HG02885 (cell line): ENCODE measurements at regions not wholly inside any gene's neighbourhood (a gene's known extent, or its start where the extent isn't known, plus 50 kb on each side); places are given as distances from the start of the nearest gene placed in this dataset.
"Not testable (repeated sequence)": the region's sequence is repeated elsewhere in the genome, so short reads cannot be mapped to it uniquely, and the experiment has no call there.

ENCODE experiments used
- ATAC-seq: cut with Tn5 transposase; IDR thresholded peaks from one replicate; pipeline ENCODE4 v1.9.1; 2021; ENCODE audit warnings: mild to moderate bottlenecking; ENCODE audit not compliant: unreplicated experiment, poor library complexity

DNA sequence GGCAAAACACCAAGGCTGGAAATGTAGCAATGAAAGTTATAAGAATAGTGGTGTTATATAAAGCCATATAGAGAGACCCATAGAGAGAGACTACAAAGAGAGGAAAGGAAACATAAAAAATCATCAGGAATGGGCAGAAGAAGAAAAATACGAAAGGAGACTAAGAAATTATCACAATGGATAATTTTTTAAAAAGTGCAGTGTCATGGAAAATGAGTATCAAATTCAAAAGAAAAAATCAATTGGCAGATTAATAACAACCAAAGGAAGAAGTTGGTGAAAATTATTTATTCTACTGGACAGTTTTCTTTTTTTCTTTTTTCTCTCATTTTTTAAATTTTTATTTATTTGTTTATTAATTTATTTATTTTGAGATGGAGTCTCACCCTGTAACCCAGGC, 1488.4 kb upstream of the WWC1 start:
- no peak for ATAC-seq

- ATAC-seq, result not testable (repeated sequence)
Observed at GRCh38 chr5:166804223-166804622, 1487.2 kb upstream of the WWC1 start.

DNA sequence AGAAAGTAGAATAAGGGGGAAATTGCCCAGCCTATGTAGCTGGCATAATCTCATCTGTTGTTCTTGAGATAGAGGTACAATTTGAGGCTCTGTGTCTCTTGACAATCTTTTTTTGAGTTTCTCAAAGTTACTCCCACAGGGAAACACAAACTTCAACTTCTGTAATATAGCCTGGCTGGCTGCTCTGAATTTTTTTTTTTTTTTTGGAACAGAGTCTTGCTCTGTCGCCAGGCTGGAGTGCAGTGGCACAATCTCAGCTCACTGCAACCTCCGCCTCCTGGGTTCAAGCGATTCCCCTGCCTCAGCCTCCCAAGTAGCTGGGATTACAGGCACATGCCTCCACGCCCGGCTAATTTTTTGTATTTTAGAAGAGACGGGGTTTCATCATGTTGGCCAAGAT, 1486.8 kb upstream of the WWC1 start:
- not testable (repeated sequence) for ATAC-seq

DNA sequence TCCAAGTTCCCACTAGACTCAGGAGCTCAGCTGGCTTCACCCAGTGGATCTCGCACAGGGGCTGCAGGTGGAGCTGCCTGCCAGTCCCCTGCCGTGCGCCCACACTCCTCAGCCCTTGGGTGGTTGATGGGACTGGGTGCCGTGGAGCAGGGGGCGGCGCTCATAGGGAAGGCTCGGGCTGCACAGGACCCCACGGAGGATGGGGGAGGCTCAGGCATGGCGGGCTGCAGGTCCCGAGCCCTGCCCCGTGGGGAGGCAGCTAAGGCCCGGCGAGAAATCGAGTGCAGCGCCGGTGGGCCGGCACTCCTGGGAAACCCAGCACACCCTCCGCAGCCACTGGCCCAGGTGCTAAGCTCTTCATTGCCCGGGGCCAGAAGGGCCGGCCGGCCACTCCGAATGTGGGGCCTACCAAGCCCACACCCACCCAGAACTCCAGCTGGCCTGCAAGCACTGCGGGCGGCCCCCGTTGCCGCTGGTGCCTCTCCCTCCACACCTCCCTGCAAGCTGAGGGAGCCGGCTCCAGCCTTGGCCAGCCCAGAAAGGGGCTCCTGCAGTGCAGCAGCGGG, 1481.3 kb upstream of the WWC1 start:
- ATAC-seq, result not testable (repeated sequence)

- no peak for ATAC-seq
Observed at GRCh38 chr5:166810721-166811120, 1480.7 kb upstream of the WWC1 start.

DNA sequence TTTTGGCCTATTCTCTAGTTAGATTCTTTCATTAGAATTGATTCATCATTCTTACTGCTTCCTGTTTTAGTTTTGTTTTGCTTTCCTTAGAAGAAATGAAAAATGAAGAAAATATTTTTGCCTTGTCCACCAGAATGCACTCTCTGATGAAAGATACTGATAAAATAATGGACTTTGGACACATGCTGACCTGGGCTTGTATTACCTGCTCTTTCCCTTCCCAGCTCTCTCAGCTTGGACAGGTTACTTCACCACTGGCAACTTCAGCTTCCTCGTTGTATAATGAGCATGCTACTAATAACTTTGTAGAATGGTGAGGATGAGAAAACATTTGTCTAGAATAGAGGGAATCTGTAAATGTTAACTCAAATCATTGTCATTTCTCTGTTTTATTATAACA, 1468.1 kb upstream of the WWC1 start:
- ATAC-seq, result no peak

- no peak for ATAC-seq
Observed at GRCh38 chr5:166834246-166834645, 1457.2 kb upstream of the WWC1 start.

DNA sequence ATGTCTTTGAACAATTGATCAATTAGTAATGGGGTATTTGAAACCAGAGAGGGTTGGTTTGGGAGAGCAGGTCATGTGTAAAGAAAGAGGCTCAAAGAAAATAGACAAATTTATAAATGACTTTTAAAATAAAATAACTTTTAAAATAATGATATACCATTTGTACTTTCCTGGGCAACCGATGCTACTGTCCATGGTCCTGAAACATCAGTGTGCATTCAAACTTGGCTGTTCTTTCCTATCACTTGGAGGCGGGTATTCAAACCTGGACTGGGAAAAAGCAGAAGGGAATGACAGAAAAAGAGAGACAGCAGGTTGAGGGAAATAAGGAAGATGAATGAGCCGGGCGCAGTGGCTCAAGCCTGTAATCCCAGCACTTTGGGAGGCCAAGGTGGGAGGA, 1446.4 kb upstream of the WWC1 start:
- no peak for ATAC-seq

DNA sequence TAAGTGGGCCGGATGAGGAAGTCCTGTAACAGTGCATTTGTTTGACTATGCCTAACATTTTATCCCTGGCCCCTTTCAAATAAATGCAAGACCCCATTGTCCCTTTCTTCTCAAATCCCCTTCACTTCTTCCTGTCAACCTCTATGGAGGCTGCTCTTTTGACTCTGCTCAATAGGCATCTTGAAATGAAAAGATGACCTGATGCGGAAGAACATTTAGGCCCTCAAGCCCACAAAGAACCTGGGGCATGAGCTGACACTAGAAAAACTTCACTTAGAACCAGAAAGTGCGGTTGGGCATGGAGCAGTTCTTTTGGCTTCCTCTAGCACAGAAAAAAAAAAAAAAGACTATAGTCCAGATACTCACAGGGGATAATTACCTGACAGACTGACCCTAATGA, 1434.7 kb upstream of the WWC1 start:
- ATAC-seq, result no peak

DNA sequence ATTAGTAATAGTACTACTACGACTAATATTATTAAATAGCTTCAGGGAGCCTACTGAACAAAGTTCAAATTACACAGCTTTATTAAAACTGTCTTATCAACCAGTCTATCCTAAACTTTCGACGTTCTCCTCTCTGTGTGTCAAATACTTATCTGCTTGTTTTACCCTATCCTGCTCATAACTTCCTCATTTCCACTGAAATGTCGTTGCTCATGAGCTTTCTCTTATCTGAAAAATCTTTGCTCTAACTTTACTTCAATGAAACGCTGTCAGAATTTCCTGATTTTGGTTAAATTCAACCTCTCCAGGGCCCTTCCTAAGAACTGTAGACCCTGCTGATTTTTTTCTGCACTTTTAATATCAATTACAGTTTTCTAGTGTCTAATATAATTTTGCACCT, 1431.0 kb upstream of the WWC1 start:
- no peak for ATAC-seq

- no peak for ATAC-seq
Observed at GRCh38 chr5:166862581-166862980, 1428.9 kb upstream of the WWC1 start.

- no peak for ATAC-seq
Observed at GRCh38 chr5:166865206-166865605, 1426.2 kb upstream of the WWC1 start.

DNA sequence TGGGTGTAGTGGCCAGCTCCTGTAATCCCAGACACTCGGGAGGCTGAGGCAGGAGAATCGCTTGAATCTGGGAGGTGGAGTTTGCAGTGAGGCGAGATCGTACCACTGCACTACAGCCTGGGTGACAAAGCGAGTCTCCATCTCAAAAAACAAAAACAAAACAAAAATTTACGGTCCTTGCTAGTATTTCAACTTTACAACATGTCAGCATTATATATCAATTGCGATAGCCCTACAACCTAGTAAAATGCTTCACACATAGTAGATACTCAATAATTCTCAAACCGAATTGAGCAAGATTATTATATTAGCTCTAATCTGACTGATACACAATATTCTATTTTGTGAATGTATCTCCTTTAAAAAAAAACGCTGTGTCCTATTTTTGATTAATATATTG, 1411.0 kb upstream of the WWC1 start:
- no peak for ATAC-seq

GRCh38 chr5:166881802-166882201, 1409.6 kb upstream of the WWC1 start:
- no peak for ATAC-seq

DNA sequence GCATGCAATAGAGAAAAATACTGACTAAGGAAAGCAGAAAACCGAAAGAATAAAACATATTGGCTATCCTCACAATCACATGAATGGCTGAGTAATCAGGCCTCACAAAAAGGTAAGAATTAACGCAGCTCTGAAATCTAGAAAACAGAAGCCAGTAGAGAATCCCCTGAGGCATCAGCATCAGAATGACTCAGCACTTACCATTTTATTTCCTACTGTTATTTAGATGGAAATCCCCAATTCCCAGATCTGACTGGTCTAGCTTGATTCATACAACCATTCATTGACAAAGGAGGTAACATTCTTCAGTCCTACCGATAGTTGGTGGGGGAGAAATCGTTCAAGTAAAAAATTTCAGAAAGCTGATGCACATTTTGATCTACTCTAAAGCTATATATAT, 1408.4 kb upstream of the WWC1 start:
- no peak for ATAC-seq

DNA sequence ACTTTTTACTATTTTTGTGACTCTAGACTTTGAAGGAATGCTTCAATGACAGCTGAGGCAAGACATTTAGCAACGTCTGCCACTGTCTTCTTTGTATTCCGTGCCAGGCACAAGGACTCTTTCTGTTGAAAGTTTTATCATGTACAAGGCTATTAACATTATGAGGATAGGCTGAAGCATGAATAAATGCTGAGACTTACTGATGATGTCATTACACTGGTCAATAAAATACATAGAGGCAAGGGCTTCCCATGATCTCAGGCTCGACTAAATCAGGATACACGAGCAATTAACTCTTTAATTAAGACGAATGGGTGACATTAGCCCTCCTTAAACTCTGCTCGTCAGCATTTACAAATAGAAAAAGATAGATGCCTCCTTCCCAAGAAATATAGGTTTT, 1393.3 kb upstream of the WWC1 start:
- ATAC-seq, result no peak

GRCh38 chr5:166899343-166899742, 1392.1 kb upstream of the WWC1 start:
- no peak for ATAC-seq

DNA sequence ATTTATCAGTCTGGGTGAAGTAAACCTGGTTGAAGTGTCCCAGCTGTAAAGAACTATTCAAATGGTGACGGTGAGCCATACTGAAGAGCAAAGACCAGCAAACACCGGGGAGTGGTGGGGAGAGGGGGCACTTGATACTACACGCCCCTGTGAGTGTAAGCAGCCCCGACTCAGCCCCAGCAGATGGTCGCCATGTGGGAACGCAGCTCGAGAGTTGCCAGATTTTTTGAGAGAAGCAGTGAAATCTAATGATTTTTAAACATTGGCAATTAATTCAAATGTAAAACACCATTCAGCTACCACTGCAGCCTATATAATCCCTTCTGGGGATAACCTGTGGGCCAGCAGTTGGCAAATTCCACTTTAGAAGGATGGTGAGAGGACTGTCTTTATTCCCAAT, 1386.9 kb upstream of the WWC1 start:
- ATAC-seq, result no peak

GRCh38 chr5:166906991-166907713, 1384.3 kb upstream of the WWC1 start:
- ATAC-seq, result no peak

DNA sequence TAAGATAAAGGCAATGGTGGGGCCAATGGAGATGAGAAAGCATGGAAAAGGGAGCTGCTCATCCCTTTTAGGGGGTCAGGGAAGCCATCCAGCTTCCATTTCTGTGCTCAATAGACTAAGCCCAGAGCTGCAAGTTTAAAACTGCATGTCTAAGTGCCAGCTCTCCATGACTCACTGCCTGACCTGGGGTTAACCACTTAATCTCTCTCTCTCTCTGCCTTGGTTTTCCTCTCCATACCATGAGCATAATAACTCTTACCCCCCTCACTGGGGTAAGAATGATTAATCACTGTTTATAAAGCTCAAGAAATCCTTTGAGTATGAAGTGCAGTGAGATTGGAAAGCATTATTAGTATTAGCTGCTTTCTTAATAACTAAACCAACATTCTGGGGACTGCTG, 1382.4 kb upstream of the WWC1 start:
- ATAC-seq, result no peak

DNA sequence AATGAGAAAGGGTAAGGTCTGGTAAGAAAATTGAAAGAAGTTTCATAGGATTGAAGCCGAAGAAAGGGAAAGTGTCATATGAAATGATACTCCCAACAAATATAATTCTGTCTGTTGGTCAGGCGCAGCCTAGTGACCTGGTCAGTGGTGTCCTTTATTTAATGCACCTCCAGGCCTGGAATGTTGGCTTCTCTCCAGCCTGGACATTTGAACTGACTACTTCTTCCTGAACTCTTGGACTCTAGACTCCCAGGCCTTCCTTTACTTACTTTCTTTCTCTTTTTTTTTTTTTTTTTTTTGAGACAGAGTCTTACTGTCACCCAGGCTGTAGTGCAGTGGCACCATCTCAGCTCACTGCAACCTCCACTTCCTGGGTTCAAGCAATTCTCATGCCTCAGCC, 1381.5 kb upstream of the WWC1 start:
- ATAC-seq, result no peak

GRCh38 chr5:166910995-166911394, 1380.5 kb upstream of the WWC1 start:
- ATAC-seq, result no peak
